ENCODE measurements at regions not wholly inside any gene's neighbourhood (a gene's known extent, or its start where the extent isn't known, plus 50 kb on each side); places are given as distances from the start of the nearest gene placed in this dataset.

GRCh38 chr14:89640141-89640540 lies 223.1 kb upstream of the FOXN3 start:
- no peak for DNase-seq
- Mint-ChIP-seq H3K9me3 (peaks cover 16% of the 10 kb centered on the region), H3K4me1 (ENCODE audit: low read depth) (peaks cover 70% of the 10 kb centered on the region), H3K27me3 (no peaks in the 10 kb centered on the region), H3K27ac (peak overlapping the region; percentile 56), H3K36me3 (ENCODE audit: low read depth) (peaks cover 17% of the 10 kb centered on the region), H3K4me3 (no peak overlapping the region)

- peaks cover 16% of the 10 kb centered on the region for H3K9me3 Mint-ChIP-seq
- no peaks in the 10 kb centered on the region for H3K27me3 Mint-ChIP-seq
- peaks cover 17% of the 10 kb centered on the region for H3K36me3 Mint-ChIP-seq (ENCODE audit: low read depth)
- DNase-seq: no peak
- H3K4me3 Mint-ChIP-seq: no peak overlapping the region
- H3K4me1 Mint-ChIP-seq (ENCODE audit: low read depth): peaks cover 70% of the 10 kb centered on the region
- H3K27ac Mint-ChIP-seq: peak overlapping the region; percentile 84
These were observed 222.7 kb upstream of the FOXN3 start for GRCh38 chr14:89639687-89640086.

DNA sequence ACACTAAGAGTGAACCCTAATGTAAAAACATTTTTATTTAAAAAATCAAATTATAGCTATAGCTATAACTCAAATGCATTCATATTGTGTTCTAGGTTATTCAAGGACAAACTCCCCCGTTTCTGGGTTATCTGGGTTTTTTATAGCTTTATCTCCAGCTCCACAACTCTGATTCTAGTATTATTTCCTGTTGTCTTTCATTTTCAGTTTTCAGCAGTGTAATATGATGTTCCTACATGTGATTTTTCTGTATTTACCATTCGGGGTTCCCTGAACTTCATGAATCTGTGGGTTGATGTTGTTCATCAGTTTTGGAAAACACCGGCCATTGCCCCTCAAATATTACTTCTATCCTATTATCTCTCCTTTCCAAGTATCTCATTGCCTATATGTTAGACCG lies 221.9 kb upstream of the FOXN3 start:
- Mint-ChIP-seq H3K4me3 (no peak overlapping the region), H3K27me3 (no peaks in the 10 kb centered on the region), H3K27ac (peak overlapping the region; percentile 84), H3K9me3 (peaks cover 14% of the 10 kb centered on the region), H3K36me3 (ENCODE audit: low read depth) (peaks cover 17% of the 10 kb centered on the region), H3K4me1 (ENCODE audit: low read depth) (peaks cover 67% of the 10 kb centered on the region)
- no peak for DNase-seq

- Mint-ChIP-seq H3K4me3 (no peak overlapping the region), H3K27ac (no peak overlapping the region), H3K36me3 (ENCODE audit: low read depth) (peaks cover 13% of the 10 kb centered on the region), H3K4me1 (ENCODE audit: low read depth) (peaks cover 58% of the 10 kb centered on the region), H3K9me3 (peaks cover 11% of the 10 kb centered on the region), H3K27me3 (no peaks in the 10 kb centered on the region)
- DNase-seq: no peak
These were observed 220.5 kb upstream of the FOXN3 start for GRCh38 chr14:89637581-89637980.

DNA sequence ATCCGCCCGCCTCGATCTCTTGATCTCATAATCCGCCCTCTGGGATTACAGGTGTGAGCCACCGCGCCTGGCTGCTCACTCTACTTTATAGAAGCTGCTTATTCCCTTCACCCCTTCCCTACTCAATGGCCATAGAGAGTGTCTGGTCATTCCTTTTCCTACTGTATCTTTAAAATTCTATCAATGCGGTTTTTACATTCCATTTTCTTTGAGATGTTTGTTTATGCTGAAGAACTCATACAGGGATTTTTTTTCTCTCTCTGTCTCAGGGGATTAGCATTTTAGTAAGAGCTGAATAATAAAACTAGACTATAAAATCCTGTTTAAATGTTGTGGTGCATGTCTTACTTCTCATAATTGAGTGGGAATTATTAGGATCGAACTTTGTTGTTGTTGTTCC lies 218.6 kb upstream of the FOXN3 start:
- Mint-ChIP-seq H3K9me3 (peaks cover 9% of the 10 kb centered on the region), H3K27me3 (no peaks in the 10 kb centered on the region), H3K4me3 (no peak overlapping the region), H3K36me3 (ENCODE audit: low read depth) (peaks cover 5% of the 10 kb centered on the region), H3K27ac (no peak overlapping the region), H3K4me1 (ENCODE audit: low read depth) (peaks cover 53% of the 10 kb centered on the region)
- DNase-seq: no peak

- no peak overlapping the region for H3K4me3 Mint-ChIP-seq
- DNase-seq: no peak
- peaks cover 53% of the 10 kb centered on the region for H3K4me1 Mint-ChIP-seq (ENCODE audit: low read depth)
- peaks cover 2% of the 10 kb centered on the region for H3K9me3 Mint-ChIP-seq
- H3K36me3 Mint-ChIP-seq (ENCODE audit: low read depth): peaks cover 2% of the 10 kb centered on the region
- H3K27ac Mint-ChIP-seq: no peak overlapping the region
- H3K27me3 Mint-ChIP-seq: no peaks in the 10 kb centered on the region
These were observed 217.0 kb upstream of the FOXN3 start for GRCh38 chr14:89634037-89634436.

DNA sequence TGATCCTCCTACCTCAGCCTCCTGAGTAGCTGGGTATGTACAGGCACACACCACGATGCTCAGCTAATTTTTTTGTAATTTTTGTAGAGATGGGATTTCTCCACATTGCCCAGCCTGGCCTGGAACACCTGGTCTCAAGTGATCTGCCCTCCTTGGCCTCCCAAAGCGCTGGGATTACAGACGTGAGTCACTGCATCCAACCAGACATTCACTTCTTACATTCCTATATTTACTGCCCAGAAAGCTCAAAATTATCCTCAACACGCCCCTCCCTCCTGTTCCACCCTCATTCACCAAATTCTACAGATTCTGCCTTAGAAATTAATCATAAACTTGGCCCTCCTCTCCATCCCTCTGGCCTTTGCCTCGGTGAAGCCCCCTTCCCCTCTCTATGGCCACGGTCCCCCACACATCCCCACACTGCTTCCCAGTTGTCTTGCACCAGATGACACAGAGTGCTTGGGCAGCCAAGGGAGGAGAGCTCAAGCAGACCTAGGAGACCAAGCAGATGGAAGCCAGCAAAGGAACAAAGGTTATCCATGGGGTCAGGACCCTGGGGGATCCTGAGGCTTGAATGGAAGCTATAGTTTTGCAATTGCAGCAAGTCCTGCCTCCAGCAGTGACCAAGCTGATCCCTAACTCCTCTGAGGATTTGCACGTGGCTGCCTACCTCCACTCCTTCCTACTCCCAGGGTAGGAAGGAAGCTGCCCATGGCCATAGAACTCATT lies 213.2 kb upstream of the FOXN3 start:
- no peak for DNase-seq
- Mint-ChIP-seq H3K4me1 (ENCODE audit: low read depth) (peaks cover 68% of the 10 kb centered on the region), H3K9me3 (peaks cover 23% of the 10 kb centered on the region), H3K27me3 (no peaks in the 10 kb centered on the region), H3K4me3 (no peak overlapping the region), H3K27ac (peak overlapping the region; percentile 24), H3K36me3 (ENCODE audit: low read depth) (peaks cover 22% of the 10 kb centered on the region)

GRCh38 chr14:89629383-89629782 lies 212.3 kb upstream of the FOXN3 start:
- Mint-ChIP-seq H3K36me3 (ENCODE audit: low read depth) (peaks cover 22% of the 10 kb centered on the region), H3K9me3 (peaks cover 27% of the 10 kb centered on the region), H3K4me3 (no peak overlapping the region), H3K27ac (peak overlapping the region; percentile 18), H3K27me3 (no peaks in the 10 kb centered on the region), H3K4me1 (ENCODE audit: low read depth) (peaks cover 76% of the 10 kb centered on the region)
- DNase-seq: no peak

- Mint-ChIP-seq H3K4me3 (no peak overlapping the region), H3K9me3 (peaks cover 27% of the 10 kb centered on the region), H3K36me3 (ENCODE audit: low read depth) (peaks cover 22% of the 10 kb centered on the region), H3K27me3 (no peaks in the 10 kb centered on the region), H3K27ac (no peak overlapping the region), H3K4me1 (ENCODE audit: low read depth) (peaks cover 81% of the 10 kb centered on the region)
- DNase-seq: no peak
These were observed 211.5 kb upstream of the FOXN3 start for GRCh38 chr14:89628521-89628920.

GRCh38 chr14:89626233-89626806 lies 209.3 kb upstream of the FOXN3 start:
- Mint-ChIP-seq H3K27me3 (no peaks in the 10 kb centered on the region), H3K4me3 (peak overlapping the region; percentile 30), H3K9me3 (peaks cover 27% of the 10 kb centered on the region), H3K36me3 (ENCODE audit: low read depth) (peaks cover 22% of the 10 kb centered on the region), H3K4me1 (ENCODE audit: low read depth) (peaks cover 93% of the 10 kb centered on the region), H3K27ac (peak overlapping the region; percentile 92)
- DNase-seq: no peak

GRCh38 chr14:89625731-89626232 lies 208.7 kb upstream of the FOXN3 start:
- H3K4me1 Mint-ChIP-seq (ENCODE audit: low read depth): peaks cover 93% of the 10 kb centered on the region
- H3K36me3 Mint-ChIP-seq (ENCODE audit: low read depth): peaks cover 22% of the 10 kb centered on the region
- DNase-seq: no peak
- peaks cover 27% of the 10 kb centered on the region for H3K9me3 Mint-ChIP-seq
- no peaks in the 10 kb centered on the region for H3K27me3 Mint-ChIP-seq
- peak overlapping the region; percentile 92 for H3K27ac Mint-ChIP-seq
- peak overlapping the region; percentile 30 for H3K4me3 Mint-ChIP-seq

DNA sequence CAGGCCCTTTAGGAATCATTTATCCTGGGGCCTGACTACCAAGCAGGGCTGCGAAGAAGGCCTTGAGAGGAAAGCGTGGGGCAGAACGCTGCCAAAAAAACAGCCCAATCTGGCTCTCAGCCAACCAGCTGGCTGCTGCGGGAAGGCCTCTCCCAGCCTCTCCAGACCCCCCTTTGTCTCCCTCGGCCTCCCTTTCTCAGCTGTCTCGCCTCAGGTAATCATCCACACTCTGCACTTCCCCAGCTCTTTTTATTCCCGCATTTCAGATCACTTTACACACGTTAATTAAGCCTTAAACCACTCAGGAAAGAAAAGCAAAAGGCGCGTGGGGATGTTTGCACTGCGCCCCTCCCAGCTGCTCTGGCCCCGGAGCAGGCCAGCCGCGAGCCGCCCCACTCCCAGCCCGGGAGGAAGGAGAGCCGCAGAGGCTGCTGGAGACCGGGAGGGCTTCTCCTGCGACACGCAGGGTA lies 208.2 kb upstream of the FOXN3 start:
- Mint-ChIP-seq H3K27me3 (no peaks in the 10 kb centered on the region), H3K36me3 (ENCODE audit: low read depth) (peaks cover 21% of the 10 kb centered on the region), H3K27ac (peak overlapping the region; percentile 92), H3K4me1 (ENCODE audit: low read depth) (peaks cover 93% of the 10 kb centered on the region), H3K9me3 (peaks cover 27% of the 10 kb centered on the region), H3K4me3 (no peak overlapping the region)
- DNase-seq: no peak

GRCh38 chr14:89624500-89625156 lies 207.6 kb upstream of the FOXN3 start:
- no peaks in the 10 kb centered on the region for H3K27me3 Mint-ChIP-seq
- H3K9me3 Mint-ChIP-seq: peaks cover 27% of the 10 kb centered on the region
- H3K4me1 Mint-ChIP-seq (ENCODE audit: low read depth): peaks cover 93% of the 10 kb centered on the region
- no peak overlapping the region for H3K4me3 Mint-ChIP-seq
- DNase-seq: no peak
- peak overlapping the region; percentile 79 for H3K27ac Mint-ChIP-seq
- peaks cover 21% of the 10 kb centered on the region for H3K36me3 Mint-ChIP-seq (ENCODE audit: low read depth)

- peaks cover 31% of the 10 kb centered on the region for H3K36me3 Mint-ChIP-seq (ENCODE audit: low read depth)
- peaks cover 18% of the 10 kb centered on the region for H3K9me3 Mint-ChIP-seq
- H3K4me1 Mint-ChIP-seq (ENCODE audit: low read depth): peaks cover 76% of the 10 kb centered on the region
- DNase-seq: no peak
- H3K4me3 Mint-ChIP-seq: peak overlapping the region; percentile 85
- H3K27ac Mint-ChIP-seq: peak overlapping the region; percentile 97
- H3K27me3 Mint-ChIP-seq: no peaks in the 10 kb centered on the region
These were observed 205.0 kb upstream of the FOXN3 start for GRCh38 chr14:89621791-89622638.
